ENCODE measurements at regions not wholly inside any gene's neighbourhood (a gene's known extent, or its start where the extent isn't known, plus 50 kb on each side); places are given as distances from the start of the nearest gene placed in this dataset.

GRCh38 chr4:25592736-25593135 lies 62.9 kb upstream of the SLC34A2 start:
- DNase-seq (ENCODE audit: insufficient read length, low spot score) (no peak), FAIRE-seq (no peak)
- TF ChIP-seq, protein P1, sequence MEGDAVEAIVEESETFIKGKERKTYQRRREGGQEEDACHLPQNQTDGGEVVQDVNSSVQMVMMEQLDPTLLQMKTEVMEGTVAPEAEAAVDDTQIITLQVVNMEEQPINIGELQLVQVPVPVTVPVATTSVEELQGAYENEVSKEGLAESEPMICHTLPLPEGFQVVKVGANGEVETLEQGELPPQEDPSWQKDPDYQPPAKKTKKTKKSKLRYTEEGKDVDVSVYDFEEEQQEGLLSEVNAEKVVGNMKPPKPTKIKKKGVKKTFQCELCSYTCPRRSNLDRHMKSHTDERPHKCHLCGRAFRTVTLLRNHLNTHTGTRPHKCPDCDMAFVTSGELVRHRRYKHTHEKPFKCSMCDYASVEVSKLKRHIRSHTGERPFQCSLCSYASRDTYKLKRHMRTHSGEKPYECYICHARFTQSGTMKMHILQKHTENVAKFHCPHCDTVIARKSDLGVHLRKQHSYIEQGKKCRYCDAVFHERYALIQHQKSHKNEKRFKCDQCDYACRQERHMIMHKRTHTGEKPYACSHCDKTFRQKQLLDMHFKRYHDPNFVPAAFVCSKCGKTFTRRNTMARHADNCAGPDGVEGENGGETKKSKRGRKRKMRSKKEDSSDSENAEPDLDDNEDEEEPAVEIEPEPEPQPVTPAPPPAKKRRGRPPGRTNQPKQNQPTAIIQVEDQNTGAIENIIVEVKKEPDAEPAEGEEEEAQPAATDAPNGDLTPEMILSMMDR (IDR thresholded peaks at IDR 0.05; ENCODE audit: insufficient read depth, missing control alignments), result no peak
